ENCODE measurements at regions not wholly inside any gene's neighbourhood (a gene's known extent, or its start where the extent isn't known, plus 50 kb on each side); places are given as distances from the start of the nearest gene placed in this dataset.

GRCh38 chr7:46577394-46577793, 656.3 kb upstream of the IGFBP3 start (continued):
- TF ChIP-seq ZBTB11 (CRISPR knock-in tag; IDR thresholded peaks at IDR 0.05) (no peak), ZBTB4 (CRISPR knock-in tag; IDR thresholded peaks at IDR 0.05) (no peak), YY1 (IDR thresholded peaks at IDR 0.05; ENCODE audit: low read depth, low read length) (no peak), TCF3 (IDR thresholded peaks at IDR 0.05; ENCODE audit: borderline replicate concordance, insufficient read depth, low read depth, low read length) (no peak), RFX5 (IDR thresholded peaks at IDR 0.05; ENCODE audit: low read depth, low read length) (no peak)

- in situ Hi-C loops (cut with MboI) = no loop called here
- TF ChIP-seq FOS (IDR thresholded peaks at IDR 0.05; ENCODE audit: borderline replicate concordance, extremely low read depth, insufficient read length) (no peak), HDAC2 (IDR thresholded peaks at IDR 0.05) (no peak), SUPT20H (IDR thresholded peaks at IDR 0.05; ENCODE audit: borderline replicate concordance, control insufficient read depth, low read depth, low read length) (no peak), CBFB (IDR thresholded peaks at IDR 0.05; ENCODE audit: low read depth) (no peak)
- TF ChIP-seq, protein P1, sequence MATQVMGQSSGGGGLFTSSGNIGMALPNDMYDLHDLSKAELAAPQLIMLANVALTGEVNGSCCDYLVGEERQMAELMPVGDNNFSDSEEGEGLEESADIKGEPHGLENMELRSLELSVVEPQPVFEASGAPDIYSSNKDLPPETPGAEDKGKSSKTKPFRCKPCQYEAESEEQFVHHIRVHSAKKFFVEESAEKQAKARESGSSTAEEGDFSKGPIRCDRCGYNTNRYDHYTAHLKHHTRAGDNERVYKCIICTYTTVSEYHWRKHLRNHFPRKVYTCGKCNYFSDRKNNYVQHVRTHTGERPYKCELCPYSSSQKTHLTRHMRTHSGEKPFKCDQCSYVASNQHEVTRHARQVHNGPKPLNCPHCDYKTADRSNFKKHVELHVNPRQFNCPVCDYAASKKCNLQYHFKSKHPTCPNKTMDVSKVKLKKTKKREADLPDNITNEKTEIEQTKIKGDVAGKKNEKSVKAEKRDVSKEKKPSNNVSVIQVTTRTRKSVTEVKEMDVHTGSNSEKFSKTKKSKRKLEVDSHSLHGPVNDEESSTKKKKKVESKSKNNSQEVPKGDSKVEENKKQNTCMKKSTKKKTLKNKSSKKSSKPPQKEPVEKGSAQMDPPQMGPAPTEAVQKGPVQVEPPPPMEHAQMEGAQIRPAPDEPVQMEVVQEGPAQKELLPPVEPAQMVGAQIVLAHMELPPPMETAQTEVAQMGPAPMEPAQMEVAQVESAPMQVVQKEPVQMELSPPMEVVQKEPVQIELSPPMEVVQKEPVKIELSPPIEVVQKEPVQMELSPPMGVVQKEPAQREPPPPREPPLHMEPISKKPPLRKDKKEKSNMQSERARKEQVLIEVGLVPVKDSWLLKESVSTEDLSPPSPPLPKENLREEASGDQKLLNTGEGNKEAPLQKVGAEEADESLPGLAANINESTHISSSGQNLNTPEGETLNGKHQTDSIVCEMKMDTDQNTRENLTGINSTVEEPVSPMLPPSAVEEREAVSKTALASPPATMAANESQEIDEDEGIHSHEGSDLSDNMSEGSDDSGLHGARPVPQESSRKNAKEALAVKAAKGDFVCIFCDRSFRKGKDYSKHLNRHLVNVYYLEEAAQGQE (IDR thresholded peaks at IDR 0.05; ENCODE audit: low read depth, low read length) = no peak
Measured at GRCh38 chr7:46576950-46577349, 655.9 kb upstream of the IGFBP3 start.

More at GRCh38 chr7:46576950-46577349, 655.9 kb upstream of the IGFBP3 start:
- Histone ChIP-seq H2AFZ (ENCODE audit: control insufficient read depth, low read depth, low read length) (no peak overlapping the region), H4K20me1 (ENCODE audit: control insufficient read depth, insufficient read depth) (no peaks in the 10 kb centered on the region), H3K4me3 (no peak overlapping the region), H3K27me3 (replicated peaks in 1 of 2; ENCODE audit: control insufficient read depth in 2 of 2, insufficient read depth in 2 of 2, low read length in 1 of 2) (no peaks in the 10 kb centered on the region), H3K36me3 (ENCODE audit: control insufficient read depth in 2 of 2, insufficient read depth in 2 of 2, low read length in 1 of 2) (no peaks in the 10 kb centered on the region), H3K27ac (ENCODE audit: control insufficient read depth, insufficient read depth) (no peak overlapping the region), H3K4me1 (ENCODE audit: control insufficient read depth, insufficient read depth, low read length) (no peaks in the 10 kb centered on the region), H3K9ac (ENCODE audit: control insufficient read depth, insufficient read depth, low read length) (no peak overlapping the region), H3K9me3 (replicated peaks; ENCODE audit: control insufficient read depth, insufficient read depth, low read length) (no peaks in the 10 kb centered on the region), H3K4me2 (ENCODE audit: control insufficient read depth, insufficient read depth) (no peak overlapping the region), H3K79me2 (ENCODE audit: control insufficient read depth, insufficient read depth, low read length) (no peaks in the 10 kb centered on the region)
- FAIRE-seq = no peak
- no peak for DNase-seq (ENCODE audit: low read depth, low spot score)
- BruUV-seq (replicated peaks) = no TSS peak
- no peak for ATAC-seq
- ChIA-PET SMC1A (ENCODE audit: uncharacterized antibody, unreplicated experiment) (interaction anchor here (0.6 to 1.4 kb wide), 4 partner anchors 9 to 86 kb away, joined by 3 to 4 read pairs (median 4); no protein-coding TSS in a partner anchor), CTCF (no interaction called here), POLR2A (no interaction called here), RAD21 (ENCODE audit: unreplicated experiment) (interaction anchor here (1.2 kb wide), 1 partner anchor 69 kb away, joined by 4 read pairs; no protein-coding TSS in a partner anchor)
- intact Hi-C loops (cut with micrococcal nuclease; ENCODE audit: unreplicated experiment) = no loop called here
